HCT116 (cell line): ENCODE measurements at regions not wholly inside any gene's neighbourhood (a gene's known extent, or its start where the extent isn't known, plus 50 kb on each side); places are given as distances from the start of the nearest gene placed in this dataset.
"Not testable (repeated sequence)": the region's sequence is repeated elsewhere in the genome, so short reads cannot be mapped to it uniquely, and the experiment has no call there.

Experiments used
- ATAC-seq: fragments of 200-7000 bp; cut with Tn5 transposase; 2 replicates; pipeline ENCODE4 v1.9.1; 2020; ENCODE audit warnings: mild to moderate bottlenecking, moderate library complexity
- BruUV-seq: library from RNA; stranded (reverse); fragments of 400-500 nt; replicated peaks from 2 replicates; lab custom pipeline; 2021; lab: Mats Ljungman, UMichigan
- CTCF ChIA-PET: fragments of 300-600 bp; sonication (Branson Sonifier 250); formaldehyde crosslinking; loops from one replicate; lab custom pipeline; 2021; ENCODE audit warnings: antibody characterized with exemption; lab: Charles Lee
- POLR2A ChIA-PET: fragments of 300-600, 350-600 bp; sonication (Branson Sonifier 250); formaldehyde crosslinking; loops from one replicate; lab custom pipeline; 2021; ENCODE audit warnings: antibody characterized with exemption; lab: Charles Lee
- RAD21 ChIA-PET, 2 experiments: fragments of 300-600 bp; sonication (Branson Sonifier 250); formaldehyde crosslinking; loops; one replicate each; lab custom pipeline; 2023; ENCODE audit warnings: low total read pairs in 2 of 2; ENCODE audit not compliant: uncharacterized antibody in 2 of 2, unreplicated experiment in 2 of 2, low non-redundant PET in 1 of 2; lab: Charles Lee
- DNase-seq: peaks from one replicate; pipeline ENCODE4 v3.0.0-alpha.2; 2010; ENCODE audit warnings: low read depth, low spot score
- H2AFZ ChIP-seq: fragments of 200-600 bp; shearing (Covaris generic), sonication (generic); 2 replicates; pipeline ENCODE4 v1.6.1; 2017; ENCODE audit warnings: low read depth, mixed run types, mixed read lengths, antibody characterized with exemption, low read length; ENCODE audit not compliant: poor library complexity, severe bottlenecking
- H3K27ac ChIP-seq: 2 replicates; pipeline ENCODE4 v1.5.1; 2012; ENCODE audit warnings: low read depth, low read length
- H3K27me3 ChIP-seq: fragments of 200-600 bp; sonication (generic); 2 replicates; pipeline ENCODE4 v1.6.1; 2016; ENCODE audit warnings: mixed run types, low read length, mixed read lengths; ENCODE audit not compliant: insufficient read depth
- H3K36me3 ChIP-seq, 2 experiments: fragments of 200-500 bp in 1 of 2; fragments of 200-600 bp in 1 of 2; sonication (Bioruptor generic) in 1 of 2; sonication (generic) in 1 of 2; 2 replicates each; pipeline versions ENCODE4 v1.5.1 to v1.6.1; 2014 to 2016; ENCODE audit warnings: low read length in 2 of 2, inconsistent platforms in 1 of 2, mixed read lengths in 1 of 2, mixed run types in 1 of 2; ENCODE audit not compliant: insufficient read depth in 2 of 2, control insufficient read depth in 1 of 2
- H3K4me1 ChIP-seq, 2 experiments: fragments of 200-600 bp in 1 of 2; sonication (generic) in 1 of 2; 2 replicates each; pipeline versions ENCODE4 v1.5.1 to v1.6.1; 2012 to 2017; ENCODE audit warnings: low read length in 2 of 2, inconsistent platforms in 1 of 2, mild to moderate bottlenecking in 1 of 2, mixed read lengths in 1 of 2, mixed run types in 1 of 2, moderate library complexity in 1 of 2; ENCODE audit not compliant: insufficient read depth in 2 of 2, control insufficient read depth in 1 of 2
- H3K4me2 ChIP-seq: fragments of 200-600 bp; sonication (generic); 2 replicates; pipeline ENCODE4 v1.6.1; 2017; ENCODE audit warnings: mixed run types, low read length, mixed read lengths
- H3K4me3 ChIP-seq, 2 experiments: fragments of 200-600 bp in 1 of 2; sonication (generic) in 1 of 2; replicated peaks in 1 of 2; 2 replicates each; pipeline ENCODE4 v1.5.1; 2011 to 2016; ENCODE audit warnings: low read length in 2 of 2, control low read depth in 1 of 2, low read depth in 1 of 2, mild to moderate bottlenecking in 1 of 2, mixed read lengths in 1 of 2, mixed run types in 1 of 2
- H3K79me2 ChIP-seq: fragments of 200-600 bp; sonication (generic); 2 replicates; pipeline ENCODE4 v1.6.1; 2017; ENCODE audit warnings: mild to moderate bottlenecking, mixed run types, low read length, moderate library complexity, mixed read lengths; ENCODE audit not compliant: insufficient read depth
- H3K9ac ChIP-seq: fragments of 200-600 bp; sonication (generic); 2 replicates; pipeline ENCODE4 v1.6.1; 2016; ENCODE audit warnings: low read length, mixed read lengths
- H3K9me2 ChIP-seq: fragments of 200-600 bp; sonication (generic), shearing (Covaris generic); 2 replicates; pipeline ENCODE4 v1.6.1; 2017; ENCODE audit warnings: mixed run types, mild to moderate bottlenecking, moderate library complexity; ENCODE audit not compliant: insufficient read depth
- H3K9me3 ChIP-seq, 2 experiments: fragments of 200-500 bp in 1 of 2; fragments of 200-600 bp in 1 of 2; sonication (Bioruptor generic) in 1 of 2; sonication (generic) in 1 of 2; 2 replicates each; pipeline ENCODE4 v1.6.1; 2014 to 2017; ENCODE audit warnings: low read length in 2 of 2, mixed read lengths in 2 of 2, inconsistent platforms in 1 of 2, low read depth in 1 of 2, mild to moderate bottlenecking in 1 of 2, mixed run types in 1 of 2, moderate library complexity in 1 of 2; ENCODE audit not compliant: control insufficient read depth in 1 of 2, insufficient read depth in 1 of 2
- H4K20me1 ChIP-seq: fragments of 200-600 bp; sonication (generic), shearing (Covaris generic); 2 replicates; pipeline ENCODE4 v1.6.1; 2017; ENCODE audit warnings: mixed run types, mild to moderate bottlenecking, moderate library complexity; ENCODE audit not compliant: insufficient read depth
- intact Hi-C: fragments of 100-400 bp; cut with micrococcal nuclease; formaldehyde crosslinking; loops from 2 replicates; pipeline ENCODE4 v1.10.0; 2022

DNA sequence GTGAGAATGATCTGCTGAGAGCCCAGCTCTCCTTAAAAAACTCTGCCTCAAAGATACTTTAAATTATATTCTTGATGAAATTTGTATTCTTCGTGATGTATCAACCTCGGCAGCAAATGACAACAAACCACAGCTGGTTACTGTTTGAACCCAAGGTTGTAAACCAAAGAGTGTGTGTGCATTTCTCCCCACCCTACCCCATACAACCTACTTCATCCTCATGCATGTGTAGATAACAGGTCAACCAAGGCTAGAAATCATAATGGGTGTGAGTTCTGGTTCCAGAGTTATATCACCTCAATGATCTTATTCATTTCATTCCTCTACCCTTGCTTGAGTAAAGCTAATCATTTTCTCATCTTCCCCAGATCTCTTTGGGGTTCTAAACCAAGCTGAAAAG, 58.8 kb upstream of the DPP6 start:
- H3K27me3 ChIP-seq, intact Hi-C loops, BruUV-seq, DNase-seq, H3K36me3 ChIP-seq, RAD21 ChIA-PET, H3K9me2 ChIP-seq, H4K20me1 ChIP-seq, H3K4me2 ChIP-seq, POLR2A ChIA-PET, H3K4me1 ChIP-seq, H3K4me3 ChIP-seq, ATAC-seq, H3K9me3 ChIP-seq, H3K27ac ChIP-seq, H2AFZ ChIP-seq, H3K9ac ChIP-seq, CTCF ChIA-PET, H3K79me2 ChIP-seq: not testable (repeated sequence)

DNA sequence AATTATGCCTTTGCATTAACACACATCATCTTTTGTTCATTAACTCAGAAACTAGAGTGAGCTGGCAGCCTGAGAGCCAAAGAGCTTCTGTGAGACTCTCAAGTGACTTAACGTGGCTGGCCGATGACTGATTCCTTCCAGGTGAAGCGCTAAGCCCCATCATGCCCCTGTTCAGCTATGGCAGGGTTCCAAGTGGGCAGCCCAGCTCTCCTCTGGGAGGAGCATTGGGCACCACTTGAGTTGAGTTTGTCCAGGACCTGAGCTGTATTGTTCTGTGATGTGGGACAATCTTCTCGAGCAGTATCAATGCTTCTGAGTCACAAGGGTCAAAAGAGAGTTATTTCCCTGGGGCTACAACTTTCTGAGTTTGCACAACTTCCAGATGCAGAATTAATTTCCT, 53.3 kb upstream of the DPP6 start:
- H3K27me3 ChIP-seq, H3K4me1 ChIP-seq, H3K79me2 ChIP-seq, H2AFZ ChIP-seq, H3K9me2 ChIP-seq, CTCF ChIA-PET, H3K27ac ChIP-seq, intact Hi-C loops, H3K4me3 ChIP-seq, H4K20me1 ChIP-seq, BruUV-seq, ATAC-seq, H3K4me2 ChIP-seq, H3K9ac ChIP-seq, RAD21 ChIA-PET, H3K36me3 ChIP-seq, POLR2A ChIA-PET, H3K9me3 ChIP-seq, DNase-seq: not testable (repeated sequence)
